WTC11 (cell line): ENCODE measurements at regions not wholly inside any gene's neighbourhood (a gene's known extent, or its start where the extent isn't known, plus 50 kb on each side); places are given as distances from the start of the nearest gene placed in this dataset.
A peak's percentile ranks its signal among the peaks of the same experiment; 100 is the strongest.

Experiments used
- CBFB ChIP-seq: sonication (generic); formaldehyde crosslinking; IDR thresholded peaks from 2 replicates; pipeline ENCODE4 v1.8.1; 2022; ENCODE audit warnings: mild to moderate bottlenecking, low read depth, missing genetic modification reagents
- CREB1 ChIP-seq: sonication (generic); formaldehyde crosslinking; IDR thresholded peaks from 2 replicates; pipeline ENCODE4 v1.8.0; 2023; ENCODE audit warnings: mild to moderate bottlenecking, missing genetic modification reagents
- EMX1 ChIP-seq: fragments of 250-450 bp; sonication (Bioruptor Pico); IDR thresholded peaks from 2 replicates; pipeline ENCODE4 v1.8.0; 2021; ENCODE audit warnings: mild to moderate bottlenecking
- FOXJ3 ChIP-seq: sonication (generic); formaldehyde crosslinking; IDR thresholded peaks from 2 replicates; pipeline ENCODE4 v1.9.0; 2021; ENCODE audit warnings: missing genetic modification reagents, mild to moderate bottlenecking, borderline replicate concordance
- FOXP1 ChIP-seq: sonication (generic); formaldehyde crosslinking; IDR thresholded peaks from 2 replicates; pipeline ENCODE4 v1.8.0; 2022; ENCODE audit warnings: missing genetic modification reagents, mild to moderate bottlenecking, moderate library complexity, borderline replicate concordance
- GRHL2 ChIP-seq: fragments of 250-450 bp; sonication (Bioruptor Pico); IDR thresholded peaks from 2 replicates; pipeline ENCODE4 v1.8.0; 2022; ENCODE audit warnings: mild to moderate bottlenecking, moderate library complexity; ENCODE audit not compliant: insufficient replicate concordance, severe bottlenecking
- IRF2 ChIP-seq: sonication (generic); formaldehyde crosslinking; IDR thresholded peaks from 2 replicates; pipeline ENCODE4 v1.8.0; 2022; ENCODE audit warnings: low read depth, missing genetic modification reagents, borderline replicate concordance
- MLX ChIP-seq: sonication (generic); formaldehyde crosslinking; IDR thresholded peaks from 2 replicates; pipeline ENCODE4 v1.8.1; 2023; ENCODE audit warnings: mild to moderate bottlenecking, missing genetic modification reagents, moderate library complexity
- NFATC4 ChIP-seq: fragments of 250-450 bp; sonication (Bioruptor Pico); IDR thresholded peaks from 2 replicates; pipeline ENCODE4 v1.9.0; 2021; ENCODE audit warnings: mild to moderate bottlenecking
- NR1H2 ChIP-seq: sonication (generic); formaldehyde crosslinking; IDR thresholded peaks from 2 replicates; pipeline ENCODE4 v1.9.0; 2021; ENCODE audit warnings: mild to moderate bottlenecking, moderate library complexity, missing genetic modification reagents
- NR3C1 ChIP-seq: sonication (generic); formaldehyde crosslinking; conservative IDR thresholded peaks from 2 replicates; pipeline ENCODE4 v1.8.1; 2023; ENCODE audit warnings: low read depth, mild to moderate bottlenecking, missing genetic modification reagents
- OVOL2 ChIP-seq: fragments of 250-450 bp; sonication (Bioruptor Pico); IDR thresholded peaks from 2 replicates; pipeline ENCODE4 v1.9.0; 2021; ENCODE audit warnings: mild to moderate bottlenecking, borderline replicate concordance
- PRDM15 ChIP-seq: sonication (generic); formaldehyde crosslinking; IDR thresholded peaks from 2 replicates; pipeline ENCODE4 v1.8.0; 2022; ENCODE audit warnings: missing genetic modification reagents
- PRRX2 ChIP-seq: fragments of 250-450 bp; sonication (Bioruptor Pico); IDR thresholded peaks from 2 replicates; pipeline ENCODE4 v1.8.0; 2021; ENCODE audit warnings: mild to moderate bottlenecking
- RELA ChIP-seq: sonication (generic); formaldehyde crosslinking; IDR thresholded peaks from 2 replicates; pipeline ENCODE4 v1.8.1; 2022; ENCODE audit warnings: missing genetic modification reagents, mild to moderate bottlenecking, borderline replicate concordance
- RORB ChIP-seq: fragments of 250-450 bp; sonication (Bioruptor Pico); IDR thresholded peaks from 2 replicates; pipeline ENCODE4 v1.9.0; 2021; ENCODE audit warnings: mild to moderate bottlenecking
- SP1 ChIP-seq: sonication (generic); formaldehyde crosslinking; conservative IDR thresholded peaks from 2 replicates; pipeline ENCODE4 v1.8.1; 2022; ENCODE audit warnings: missing genetic modification reagents
- TEAD1 ChIP-seq: sonication (generic); formaldehyde crosslinking; IDR thresholded peaks from 2 replicates; pipeline ENCODE4 v1.8.0; 2022; ENCODE audit warnings: mild to moderate bottlenecking, missing genetic modification reagents
- TP53 ChIP-seq: sonication (generic); formaldehyde crosslinking; IDR thresholded peaks from 2 replicates; pipeline ENCODE4 v1.8.1; 2023; ENCODE audit warnings: mild to moderate bottlenecking, missing genetic modification reagents
- ZNF232 ChIP-seq: sonication (generic); formaldehyde crosslinking; IDR thresholded peaks from 2 replicates; pipeline ENCODE4 v1.8.0; 2022; ENCODE audit warnings: mild to moderate bottlenecking, missing genetic modification reagents
- ZNF317 ChIP-seq: sonication (generic); formaldehyde crosslinking; IDR thresholded peaks from 2 replicates; pipeline ENCODE4 v1.8.1; 2023; ENCODE audit warnings: low read depth, mild to moderate bottlenecking, moderate library complexity, missing genetic modification reagents, borderline replicate concordance
- ZNF396 ChIP-seq: fragments of 250-450 bp; sonication (Bioruptor Pico); IDR thresholded peaks from 2 replicates; pipeline ENCODE4 v1.8.0; 2021; ENCODE audit warnings: mild to moderate bottlenecking, moderate library complexity, borderline replicate concordance
- ZNF416 ChIP-seq: fragments of 250-450 bp; sonication (Bioruptor Pico); IDR thresholded peaks from 2 replicates; pipeline ENCODE4 v1.9.0; 2021; ENCODE audit warnings: mild to moderate bottlenecking, inconsistent platforms
- TF ChIP-seq, protein P1 (sequence below): sonication (generic); formaldehyde crosslinking; IDR thresholded peaks from 2 replicates; pipeline ENCODE4 v1.8.0; 2022; ENCODE audit warnings: mild to moderate bottlenecking, missing genetic modification reagents
- TF ChIP-seq, protein P2 (sequence below): fragments of 250-450 bp; sonication (Bioruptor Pico); IDR thresholded peaks from 2 replicates; pipeline ENCODE4 v1.9.0; 2021; ENCODE audit warnings: mild to moderate bottlenecking
- TF ChIP-seq, protein P3 (sequence below): sonication (generic); formaldehyde crosslinking; conservative IDR thresholded peaks from 2 replicates; pipeline ENCODE4 v1.8.1; 2022; ENCODE audit warnings: mild to moderate bottlenecking, missing genetic modification reagents
- TF ChIP-seq, protein P4 (sequence below): sonication (generic); formaldehyde crosslinking; conservative IDR thresholded peaks from 2 replicates; pipeline ENCODE4 v1.8.1; 2023; ENCODE audit warnings: mild to moderate bottlenecking, low read depth, missing genetic modification reagents, moderate library complexity
- TF ChIP-seq, protein P5 (sequence below): sonication (generic); formaldehyde crosslinking; IDR thresholded peaks from 2 replicates; pipeline ENCODE4 v1.8.1; 2023; ENCODE audit warnings: mild to moderate bottlenecking, missing genetic modification reagents
- TF ChIP-seq, protein P6 (sequence below): fragments of 250-450 bp; sonication (Bioruptor Pico); IDR thresholded peaks from 2 replicates; pipeline ENCODE4 v1.8.0; 2021; ENCODE audit warnings: mild to moderate bottlenecking

GRCh38 chr3:117997201-117998049 is 1037.2 kb downstream of the IGSF11 start (continued):
- no peak for TF ChIP-seq MLX (CRISPR knock-in tag)
- no peak for TF ChIP-seq FOXP1 (CRISPR knock-in tag)
- no peak for TF ChIP-seq OVOL2
- no peak for TF ChIP-seq RORB
- TF ChIP-seq, protein P1, sequence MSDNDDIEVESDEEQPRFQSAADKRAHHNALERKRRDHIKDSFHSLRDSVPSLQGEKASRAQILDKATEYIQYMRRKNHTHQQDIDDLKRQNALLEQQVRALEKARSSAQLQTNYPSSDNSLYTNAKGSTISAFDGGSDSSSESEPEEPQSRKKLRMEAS (CRISPR knock-in tag): peak; percentile 73
- TF ChIP-seq, protein P2, sequence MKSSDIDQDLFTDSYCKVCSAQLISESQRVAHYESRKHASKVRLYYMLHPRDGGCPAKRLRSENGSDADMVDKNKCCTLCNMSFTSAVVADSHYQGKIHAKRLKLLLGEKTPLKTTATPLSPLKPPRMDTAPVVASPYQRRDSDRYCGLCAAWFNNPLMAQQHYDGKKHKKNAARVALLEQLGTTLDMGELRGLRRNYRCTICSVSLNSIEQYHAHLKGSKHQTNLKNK (CRISPR knock-in tag): no peak
- TF ChIP-seq NFATC4 (CRISPR knock-in tag): no peak
- peak; percentile 48; the same call in 1 of the 2 replicates for TF ChIP-seq TEAD1
- TF ChIP-seq RELA (CRISPR knock-in tag): no peak
- TF ChIP-seq TP53 (CRISPR knock-in tag): no peak
- no peak for TF ChIP-seq ZNF416
- no peak for TF ChIP-seq IRF2 (CRISPR knock-in tag)
- no peak; the same call in 1 of the 2 replicates for TF ChIP-seq NR1H2 (CRISPR knock-in tag)
- TF ChIP-seq PRRX2 (CRISPR knock-in tag): no peak
- no peak for TF ChIP-seq PRDM15 (CRISPR knock-in tag)
- TF ChIP-seq, protein P3, sequence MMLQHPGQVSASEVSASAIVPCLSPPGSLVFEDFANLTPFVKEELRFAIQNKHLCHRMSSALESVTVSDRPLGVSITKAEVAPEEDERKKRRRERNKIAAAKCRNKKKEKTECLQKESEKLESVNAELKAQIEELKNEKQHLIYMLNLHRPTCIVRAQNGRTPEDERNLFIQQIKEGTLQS (CRISPR knock-in tag): no peak
- TF ChIP-seq, protein P4, sequence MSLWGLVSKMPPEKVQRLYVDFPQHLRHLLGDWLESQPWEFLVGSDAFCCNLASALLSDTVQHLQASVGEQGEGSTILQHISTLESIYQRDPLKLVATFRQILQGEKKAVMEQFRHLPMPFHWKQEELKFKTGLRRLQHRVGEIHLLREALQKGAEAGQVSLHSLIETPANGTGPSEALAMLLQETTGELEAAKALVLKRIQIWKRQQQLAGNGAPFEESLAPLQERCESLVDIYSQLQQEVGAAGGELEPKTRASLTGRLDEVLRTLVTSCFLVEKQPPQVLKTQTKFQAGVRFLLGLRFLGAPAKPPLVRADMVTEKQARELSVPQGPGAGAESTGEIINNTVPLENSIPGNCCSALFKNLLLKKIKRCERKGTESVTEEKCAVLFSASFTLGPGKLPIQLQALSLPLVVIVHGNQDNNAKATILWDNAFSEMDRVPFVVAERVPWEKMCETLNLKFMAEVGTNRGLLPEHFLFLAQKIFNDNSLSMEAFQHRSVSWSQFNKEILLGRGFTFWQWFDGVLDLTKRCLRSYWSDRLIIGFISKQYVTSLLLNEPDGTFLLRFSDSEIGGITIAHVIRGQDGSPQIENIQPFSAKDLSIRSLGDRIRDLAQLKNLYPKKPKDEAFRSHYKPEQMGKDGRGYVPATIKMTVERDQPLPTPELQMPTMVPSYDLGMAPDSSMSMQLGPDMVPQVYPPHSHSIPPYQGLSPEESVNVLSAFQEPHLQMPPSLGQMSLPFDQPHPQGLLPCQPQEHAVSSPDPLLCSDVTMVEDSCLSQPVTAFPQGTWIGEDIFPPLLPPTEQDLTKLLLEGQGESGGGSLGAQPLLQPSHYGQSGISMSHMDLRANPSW: no peak
- no peak for TF ChIP-seq SP1 (CRISPR knock-in tag)
- no peak for TF ChIP-seq ZNF396
- TF ChIP-seq ZNF317 (CRISPR knock-in tag): no peak
- no peak for TF ChIP-seq EMX1 (CRISPR knock-in tag)
- TF ChIP-seq, protein P5, sequence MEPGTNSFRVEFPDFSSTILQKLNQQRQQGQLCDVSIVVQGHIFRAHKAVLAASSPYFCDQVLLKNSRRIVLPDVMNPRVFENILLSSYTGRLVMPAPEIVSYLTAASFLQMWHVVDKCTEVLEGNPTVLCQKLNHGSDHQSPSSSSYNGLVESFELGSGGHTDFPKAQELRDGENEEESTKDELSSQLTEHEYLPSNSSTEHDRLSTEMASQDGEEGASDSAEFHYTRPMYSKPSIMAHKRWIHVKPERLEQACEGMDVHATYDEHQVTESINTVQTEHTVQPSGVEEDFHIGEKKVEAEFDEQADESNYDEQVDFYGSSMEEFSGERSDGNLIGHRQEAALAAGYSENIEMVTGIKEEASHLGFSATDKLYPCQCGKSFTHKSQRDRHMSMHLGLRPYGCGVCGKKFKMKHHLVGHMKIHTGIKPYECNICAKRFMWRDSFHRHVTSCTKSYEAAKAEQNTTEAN (CRISPR knock-in tag): no peak; the same call in 1 of the 2 replicates
- peak; percentile 87 for TF ChIP-seq ZNF232 (CRISPR knock-in tag)
- TF ChIP-seq, protein P6, sequence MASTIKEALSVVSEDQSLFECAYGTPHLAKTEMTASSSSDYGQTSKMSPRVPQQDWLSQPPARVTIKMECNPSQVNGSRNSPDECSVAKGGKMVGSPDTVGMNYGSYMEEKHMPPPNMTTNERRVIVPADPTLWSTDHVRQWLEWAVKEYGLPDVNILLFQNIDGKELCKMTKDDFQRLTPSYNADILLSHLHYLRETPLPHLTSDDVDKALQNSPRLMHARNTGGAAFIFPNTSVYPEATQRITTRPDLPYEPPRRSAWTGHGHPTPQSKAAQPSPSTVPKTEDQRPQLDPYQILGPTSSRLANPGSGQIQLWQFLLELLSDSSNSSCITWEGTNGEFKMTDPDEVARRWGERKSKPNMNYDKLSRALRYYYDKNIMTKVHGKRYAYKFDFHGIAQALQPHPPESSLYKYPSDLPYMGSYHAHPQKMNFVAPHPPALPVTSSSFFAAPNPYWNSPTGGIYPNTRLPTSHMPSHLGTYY: no peak
- no peak for TF ChIP-seq NR3C1 (CRISPR knock-in tag)
- no peak for TF ChIP-seq CBFB (CRISPR knock-in tag)
- no peak for TF ChIP-seq CREB1 (CRISPR knock-in tag)
- no peak for TF ChIP-seq GRHL2
- no peak for TF ChIP-seq FOXJ3
